Adrenal gland (tissue), 9 donors: ENCODE measurements at regions not wholly inside any gene's neighbourhood (a gene's known extent, or its start where the extent isn't known, plus 50 kb on each side); places are given as distances from the start of the nearest gene placed in this dataset.

Experiments used
- DNase-seq, 7 donors: peaks; one replicate each; pipeline ENCODE4 v3.0.0-alpha.2; 2019 to 2020
- H3K27ac ChIP-seq, 5 donors: fragments of 200-600 bp; sonication (generic) in 4 of 5; 1 replicate in 3 of 5; 2 replicates in 2 of 5; pipeline versions ENCODE4 v1.5.1 to v1.8.0; 2016 to 2020; ENCODE audit warnings: mild to moderate bottlenecking in 1 of 5
- H3K27me3 ChIP-seq: fragments of 200-600 bp; 2 replicates; pipeline ENCODE4 v1.8.0; 2021
- H3K36me3 ChIP-seq, 2 donors: fragments of 200-600 bp; replicated peaks in 1 of 2; 1 replicate in 1 of 2; 2 replicates in 1 of 2; pipeline versions ENCODE4 v1.5.1 to v1.8.0; 2018 to 2022
- H3K4me1 ChIP-seq, 2 donors: fragments of 200-600 bp; replicated peaks in 1 of 2; 1 replicate in 1 of 2; 2 replicates in 1 of 2; pipeline versions ENCODE4 v1.5.1 to v1.8.0; 2018 to 2021
- H3K4me3 ChIP-seq, 4 donors: fragments of 200-600 bp; sonication (generic) in 3 of 4; one replicate each; pipeline ENCODE4 v1.5.1; 2016 to 2018
- H3K9me3 ChIP-seq, 3 donors: fragments of 200-600 bp; sonication (generic) in 1 of 3; replicated peaks in 1 of 3; 1 replicate in 2 of 3; 2 replicates in 1 of 3; pipeline versions ENCODE4 v1.5.1 to v1.8.0; 2016 to 2021
- CTCF ChIP-seq, 6 experiments: fragments of 450-650 bp in 4 of 6; fragments of 200-600 bp in 2 of 6; sonication (generic) in 1 of 6; IDR thresholded peaks; 1 replicate in 5 of 6; 2 replicates in 1 of 6; pipeline versions ENCODE4 v1.5.1 to v1.8.0; 2016 to 2021; ENCODE audit warnings: antibody characterized with exemption in 6 of 6, mild to moderate bottlenecking in 2 of 6, moderate library complexity in 1 of 6
- POLR2A ChIP-seq, 2 donors: fragments of 450-650 bp; IDR thresholded peaks; one replicate each; pipeline ENCODE4 v1.6.1; 2017; ENCODE audit warnings: antibody characterized with exemption in 2 of 2, mild to moderate bottlenecking in 2 of 2, moderate library complexity in 1 of 2
- WGBS, 4 donors: extraction: QIAGEN DNeasy Blood & Tissue Kit in 2 of 4; methylation state at CpG; one replicate each; pipeline versions ENCODE4 v1.1.5 to v1.1.7; 2013 to 2017; 5-methylcytosine and 5-hydroxymethylcytosine counted together
- intact Hi-C, 2 donors: fragments of 100-400 bp; cut with DNase I; formaldehyde crosslinking; loops; one replicate each; pipeline versions ENCODE4 v1.14.1 to v1.15.0; 2022 to 2023
- donor health status: healthy with polysubstance abuse.
- donor health status: Bipolar disorder and iron deficiency.
- donor health status: DM: yes; HTN: yes; CAD: no.
- donor health status: DM: no; HTN: no; CAD: no.
- donor health status: DM: no; HTN: no; CAD: no.

GRCh38 chr5:54743581-54743980 is 226.0 kb downstream of the SNX18 start:
- 90 to 92% (median 92%) methylated on average over 5 of the region's 5 CpGs for WGBS, 4 donors
- intact Hi-C loops, result no loop called here
- no peak overlapping the region for H3K4me3 ChIP-seq
- H3K9me3 ChIP-seq, result no peaks in the 10 kb centered on the region
- no peak for DNase-seq
- TF ChIP-seq CTCF (IDR thresholded peaks at IDR 0.05) (no peak), POLR2A (IDR thresholded peaks at IDR 0.05) (no peak)
- peak overlapping the region in 4 of 5 donors; percentile 38 to 64 (median 56) for H3K27ac ChIP-seq
- no peaks in the 10 kb centered on the region for H3K27me3 ChIP-seq
- H3K36me3 ChIP-seq, result no peaks in the 10 kb centered on the region
- peaks cover 0 to 29% of the 10 kb centered on the region in 2 donors for H3K4me1 ChIP-seq

GRCh38 chr5:54742417-54742891 is 224.9 kb downstream of the SNX18 start:
- H3K36me3 ChIP-seq, result no peaks in the 10 kb centered on the region
- H3K27ac ChIP-seq, result no peak overlapping the region
- H3K4me1 ChIP-seq, result peaks cover 0 to 29% of the 10 kb centered on the region in 2 donors
- no peak overlapping the region for H3K4me3 ChIP-seq
- no peak for TF ChIP-seq POLR2A (IDR thresholded peaks at IDR 0.05)
- TF ChIP-seq CTCF (IDR thresholded peaks at IDR 0.05), result no peak
- no peak for DNase-seq
- 52 to 63% (median 58%) methylated on average over 7 of the region's 7 CpGs for WGBS, 4 donors
- H3K27me3 ChIP-seq, result no peaks in the 10 kb centered on the region
- intact Hi-C loops, result no loop called here
- no peaks in the 10 kb centered on the region for H3K9me3 ChIP-seq

GRCh38 chr5:54741711-54742110 is 224.2 kb downstream of the SNX18 start:
- Histone ChIP-seq H3K9me3 (no peaks in the 10 kb centered on the region), H3K4me3 (no peak overlapping the region), H3K27ac (no peak overlapping the region), H3K27me3 (no peaks in the 10 kb centered on the region), H3K4me1 (peaks cover 0 to 29% of the 10 kb centered on the region in 2 donors), H3K36me3 (no peaks in the 10 kb centered on the region)
- DNase-seq, result peak in 1 of 7 donors; percentile 18
- no peak for TF ChIP-seq CTCF (IDR thresholded peaks at IDR 0.05)
- TF ChIP-seq POLR2A (IDR thresholded peaks at IDR 0.05), result no peak
- intact Hi-C loops, result no loop called here
- 76 to 87% (median 85%) methylated on average over 6 of the region's 6 CpGs for WGBS, 4 donors

- no peak for TF ChIP-seq POLR2A (IDR thresholded peaks at IDR 0.05)
- TF ChIP-seq CTCF (IDR thresholded peaks at IDR 0.05), result no peak
- Histone ChIP-seq H3K4me3 (no peak overlapping the region), H3K36me3 (no peaks in the 10 kb centered on the region), H3K27me3 (no peaks in the 10 kb centered on the region), H3K9me3 (no peaks in the 10 kb centered on the region), H3K27ac (no peak overlapping the region), H3K4me1 (peaks cover 0 to 20% of the 10 kb centered on the region in 2 donors)
- WGBS, 4 donors, result 89 to 96% (median 93%) methylated on average over 4 to 5 of the region's 5 CpGs
- intact Hi-C loops, result no loop called here
- no peak for DNase-seq
These were observed 222.6 kb downstream of the SNX18 start for GRCh38 chr5:54740141-54740540.
